Trophoblast cell (in vitro differentiated cells and primary cell): ENCODE measurements at regions not wholly inside any gene's neighbourhood (a gene's known extent, or its start where the extent isn't known, plus 50 kb on each side); places are given as distances from the start of the nearest gene placed in this dataset.

Source experiments
- DNase-seq, 2 donors: peaks; one replicate each; pipeline ENCODE4 v3.0.0-alpha.2; 2016
- H2AFZ ChIP-seq: 2 replicates; pipeline ENCODE4 v1.6.1; 2013; ENCODE audit warnings: low read length, moderate library complexity, mild to moderate bottlenecking; ENCODE audit not compliant: insufficient read depth, poor library complexity
- H2AK5ac ChIP-seq: 2 replicates; pipeline ENCODE4 v1.6.1; 2013; ENCODE audit warnings: mild to moderate bottlenecking, low read length
- H2BK120ac ChIP-seq: 2 replicates; pipeline ENCODE4 v1.6.1; 2013; ENCODE audit warnings: low read length, mild to moderate bottlenecking, moderate library complexity; ENCODE audit not compliant: insufficient read depth, poor library complexity
- H2BK12ac ChIP-seq: 2 replicates; pipeline ENCODE4 v1.6.1; 2013; ENCODE audit warnings: mild to moderate bottlenecking, low read length, moderate library complexity
- H2BK5ac ChIP-seq: 2 replicates; pipeline ENCODE4 v1.6.1; 2013; ENCODE audit warnings: low read length, low read depth, moderate library complexity, mild to moderate bottlenecking; ENCODE audit not compliant: poor library complexity
- H3K14ac ChIP-seq: 2 replicates; pipeline ENCODE4 v1.6.1; 2013; ENCODE audit warnings: mild to moderate bottlenecking, low read length
- H3K18ac ChIP-seq: 2 replicates; pipeline ENCODE4 v1.6.1; 2013; ENCODE audit warnings: mild to moderate bottlenecking, low read length
- H3K23ac ChIP-seq: 2 replicates; pipeline ENCODE4 v1.6.1; 2013; ENCODE audit warnings: low read length
- H3K27ac ChIP-seq: 2 replicates; pipeline ENCODE4 v1.5.1; 2013; ENCODE audit warnings: low read depth, mild to moderate bottlenecking, inconsistent platforms, low read length, moderate library complexity
- H3K27me3 ChIP-seq: 2 replicates; pipeline ENCODE4 v1.6.1; 2013; ENCODE audit warnings: inconsistent platforms, mild to moderate bottlenecking, low read length, moderate library complexity; ENCODE audit not compliant: insufficient read depth
- H3K36me3 ChIP-seq, 2 experiments: 1 replicate in 1 of 2; 2 replicates in 1 of 2; pipeline ENCODE4 v1.6.1; 2013; ENCODE audit warnings: low read length in 2 of 2, mild to moderate bottlenecking in 2 of 2, moderate library complexity in 1 of 2; ENCODE audit not compliant: insufficient read depth in 2 of 2, control insufficient read depth in 1 of 2
- H3K4ac ChIP-seq: 2 replicates; pipeline ENCODE4 v1.6.1; 2013; ENCODE audit warnings: low read depth, mild to moderate bottlenecking, low read length, moderate library complexity
- H3K4me1 ChIP-seq, 2 experiments: 1 replicate in 1 of 2; 2 replicates in 1 of 2; pipeline ENCODE4 v1.6.1; 2013; ENCODE audit warnings: low read length in 2 of 2, mild to moderate bottlenecking in 2 of 2, moderate library complexity in 1 of 2; ENCODE audit not compliant: insufficient read depth in 2 of 2, control insufficient read depth in 1 of 2
- H3K4me2 ChIP-seq: 2 replicates; pipeline ENCODE4 v1.6.1; 2013; ENCODE audit warnings: inconsistent platforms, mild to moderate bottlenecking, low read length, moderate library complexity
- H3K4me3 ChIP-seq: 2 replicates; pipeline ENCODE4 v1.5.1; 2013; ENCODE audit warnings: mild to moderate bottlenecking, low read depth, low read length, inconsistent platforms
- H3K79me1 ChIP-seq: one replicate; pipeline ENCODE4 v1.6.1; 2013; ENCODE audit warnings: low read length
- H3K79me2 ChIP-seq: 2 replicates; pipeline ENCODE4 v1.6.1; 2013; ENCODE audit warnings: low read length, mild to moderate bottlenecking; ENCODE audit not compliant: control insufficient read depth, insufficient read depth, poor library complexity
- H3K9ac ChIP-seq: 2 replicates; pipeline ENCODE4 v1.6.1; 2013; ENCODE audit warnings: mild to moderate bottlenecking, low read length
- H3K9me3 ChIP-seq: 2 replicates; pipeline ENCODE4 v1.6.1; 2013; ENCODE audit warnings: low read depth, mild to moderate bottlenecking, control low read depth, inconsistent platforms, low read length; ENCODE audit not compliant: insufficient read depth
- H4K12ac ChIP-seq: 2 replicates; pipeline ENCODE4 v1.6.1; 2013; ENCODE audit warnings: low read depth, mild to moderate bottlenecking, low read length, moderate library complexity
- H4K8ac ChIP-seq: 2 replicates; pipeline ENCODE4 v1.6.1; 2013; ENCODE audit warnings: low read depth, mild to moderate bottlenecking, low read length, moderate library complexity
- H4K91ac ChIP-seq: one replicate; pipeline ENCODE4 v1.6.1; 2013; ENCODE audit warnings: low read depth, mild to moderate bottlenecking, low read length, moderate library complexity
- WGBS: extraction: QIAGEN DNeasy Blood & Tissue Kit; methylation state at CpG from one replicate; pipeline ENCODE4 v1.1.7; 2013; ENCODE audit warnings: missing lambda C conversion rate; ENCODE audit not compliant: insufficient read length, insufficient coverage; ENCODE audit errors: extremely low coverage; 5-methylcytosine and 5-hydroxymethylcytosine counted together

- no peak overlapping the region for H4K8ac ChIP-seq
- no CpG with 5 or more reads among the region's 2 CpGs for WGBS
- no peak overlapping the region for H3K4ac ChIP-seq
- peak; percentile 50 to 89 for DNase-seq
- H3K14ac ChIP-seq: no peak overlapping the region
- no peak overlapping the region for H3K23ac ChIP-seq
- H2AK5ac ChIP-seq: no peak overlapping the region
- no peak overlapping the region for H2BK5ac ChIP-seq
- no peak overlapping the region for H3K9ac ChIP-seq
- no peak overlapping the region for H3K4me3 ChIP-seq
- no peak overlapping the region for H2AFZ ChIP-seq
- no peaks in the 10 kb centered on the region for H3K79me1 ChIP-seq
- no peak overlapping the region for H4K91ac ChIP-seq
- H3K36me3 ChIP-seq: no peaks in the 10 kb centered on the region
- no peak overlapping the region for H3K4me2 ChIP-seq
- H3K4me1 ChIP-seq: no peaks in the 10 kb centered on the region
- H2BK120ac ChIP-seq: no peak overlapping the region
- H4K12ac ChIP-seq: no peak overlapping the region
- H3K27ac ChIP-seq: no peak overlapping the region
- H3K27me3 ChIP-seq: no peaks in the 10 kb centered on the region
- no peaks in the 10 kb centered on the region for H3K9me3 ChIP-seq
- no peaks in the 10 kb centered on the region for H3K79me2 ChIP-seq
- H3K18ac ChIP-seq: no peak overlapping the region
- no peak overlapping the region for H2BK12ac ChIP-seq
These were observed 74.3 kb upstream of the CAPZB start for GRCh38 chr1:19559641-19560040.

GRCh38 chr1:19557609-19558051, 72.3 kb upstream of the CAPZB start:
- Histone ChIP-seq H3K79me1 (no peaks in the 10 kb centered on the region), H3K4me3 (no peak overlapping the region), H3K27me3 (no peaks in the 10 kb centered on the region), H4K91ac (no peak overlapping the region), H4K12ac (no peak overlapping the region), H2BK120ac (no peak overlapping the region), H2AK5ac (no peak overlapping the region), H3K23ac (no peak overlapping the region), H4K8ac (no peak overlapping the region), H3K4me2 (no peak overlapping the region), H3K14ac (no peak overlapping the region), H3K27ac (no peak overlapping the region), H3K18ac (no peak overlapping the region), H3K9ac (no peak overlapping the region), H3K9me3 (no peaks in the 10 kb centered on the region), H3K4ac (no peak overlapping the region), H2AFZ (no peak overlapping the region), H3K79me2 (no peaks in the 10 kb centered on the region), H3K36me3 (no peaks in the 10 kb centered on the region), H3K4me1 (no peaks in the 10 kb centered on the region), H2BK5ac (no peak overlapping the region), H2BK12ac (no peak overlapping the region)
- peak in 1 of 2 donors; percentile 54 for DNase-seq
- WGBS: no CpG with 5 or more reads among the region's 1 CpG

GRCh38 chr1:19554090-19554489, 68.8 kb upstream of the CAPZB start:
- Histone ChIP-seq H3K36me3 (peaks cover 0 to 1% of the 10 kb centered on the region in 2 experiments), H2BK120ac (no peak overlapping the region), H2AK5ac (no peak overlapping the region), H3K27me3 (no peaks in the 10 kb centered on the region), H2AFZ (no peak overlapping the region), H4K12ac (no peak overlapping the region), H3K18ac (no peak overlapping the region), H3K79me2 (no peaks in the 10 kb centered on the region), H3K4me3 (no peak overlapping the region), H3K4me1 (no peaks in the 10 kb centered on the region), H3K27ac (no peak overlapping the region), H3K23ac (no peak overlapping the region), H4K8ac (no peak overlapping the region), H3K4ac (no peak overlapping the region), H3K9me3 (peaks cover 12% of the 10 kb centered on the region), H3K14ac (no peak overlapping the region), H3K4me2 (no peak overlapping the region), H3K79me1 (no peaks in the 10 kb centered on the region), H3K9ac (no peak overlapping the region), H2BK5ac (no peak overlapping the region), H4K91ac (no peak overlapping the region), H2BK12ac (no peak overlapping the region)
- DNase-seq: peak in 1 of 2 donors; percentile 12

- Histone ChIP-seq H2AK5ac (no peak overlapping the region), H3K79me1 (no peaks in the 10 kb centered on the region), H3K9me3 (peaks cover 16% of the 10 kb centered on the region), H4K91ac (no peak overlapping the region), H2BK12ac (no peak overlapping the region), H3K18ac (no peak overlapping the region), H2BK5ac (no peak overlapping the region), H3K23ac (no peak overlapping the region), H3K4me1 (no peaks in the 10 kb centered on the region), H3K79me2 (no peaks in the 10 kb centered on the region), H3K36me3 (peaks cover 0 to 1% of the 10 kb centered on the region in 2 experiments), H3K9ac (no peak overlapping the region), H3K4ac (no peak overlapping the region), H2AFZ (no peak overlapping the region), H3K27ac (no peak overlapping the region), H3K4me3 (no peak overlapping the region), H2BK120ac (no peak overlapping the region), H3K14ac (no peak overlapping the region), H4K8ac (no peak overlapping the region), H3K4me2 (no peak overlapping the region), H3K27me3 (no peaks in the 10 kb centered on the region), H4K12ac (no peak overlapping the region)
- WGBS: no CpG with 5 or more reads among the region's 7 CpGs
- DNase-seq: peak; percentile 7 to 52
These were observed 67.1 kb upstream of the CAPZB start for GRCh38 chr1:19552291-19553010.
